NCI-H1092 (cell line): ENCODE measurements at regions not wholly inside any gene's neighbourhood (a gene's known extent, or its start where the extent isn't known, plus 50 kb on each side); places are given as distances from the start of the nearest gene placed in this dataset.
"Not testable (repeated sequence)": the region's sequence is repeated elsewhere in the genome, so short reads cannot be mapped to it uniquely, and the experiment has no call there.

Source experiments
- DNase-seq: peaks from one replicate; lab custom pipeline; 2025; lab: John Stamatoyannopoulos, UW

DNA sequence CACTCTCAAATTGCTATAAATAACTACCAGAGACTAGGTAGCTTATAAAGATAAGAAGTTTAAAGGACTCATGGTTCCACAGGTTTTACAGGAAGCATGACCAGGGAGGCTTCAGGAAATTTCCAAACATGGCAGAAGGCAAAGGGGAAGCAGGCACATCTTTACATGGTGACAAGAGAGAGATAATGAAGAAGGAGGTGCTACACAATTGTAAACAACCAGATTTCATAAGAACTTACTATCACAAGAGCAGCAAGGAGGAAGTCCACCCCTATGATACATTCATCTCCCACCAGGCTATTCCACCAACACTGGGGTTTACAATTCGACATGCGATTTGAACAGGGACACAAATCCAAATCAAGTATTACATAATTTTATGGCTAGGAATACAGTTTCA lies 257.7 kb downstream of the BTG1 start:
- DNase-seq, result no peak

DNA sequence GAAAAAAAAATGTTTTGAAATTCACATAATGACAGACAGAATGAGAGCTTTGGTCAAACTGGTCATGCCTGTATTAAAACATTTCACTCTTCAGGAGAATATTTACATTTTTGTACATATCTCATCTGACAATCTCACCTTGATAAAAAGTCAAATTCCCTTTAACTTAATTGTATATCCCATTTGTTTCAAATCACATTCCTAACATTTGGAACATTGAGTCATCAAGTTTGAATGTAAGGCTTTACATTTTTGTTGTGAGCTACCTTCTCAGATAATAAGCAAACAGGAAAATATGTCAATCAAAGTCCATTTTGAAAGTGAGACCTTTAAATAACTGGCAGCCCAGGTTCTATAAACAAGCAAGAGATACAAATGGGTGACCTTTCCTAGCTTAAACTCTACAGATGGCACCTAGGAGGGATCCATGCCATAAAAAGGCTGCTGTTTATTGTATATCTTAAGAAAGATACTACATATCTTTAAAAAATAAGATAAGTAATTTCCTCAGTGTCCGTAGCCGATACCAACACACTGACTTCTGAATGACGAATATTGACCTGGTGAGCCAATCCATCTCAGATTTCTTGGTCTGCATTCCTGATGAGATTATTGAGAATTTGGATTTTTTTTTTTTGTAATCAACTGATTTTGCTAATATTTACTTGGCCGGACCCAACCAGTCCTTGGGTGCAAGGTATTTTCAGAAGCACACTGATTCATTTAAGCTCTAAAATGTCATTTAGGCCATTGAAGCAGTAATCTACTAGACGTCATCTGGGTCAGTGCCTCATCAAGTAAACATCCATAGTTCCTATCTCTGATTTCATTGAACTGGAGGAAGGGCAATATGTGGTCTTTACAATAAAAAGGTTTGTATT lies 259.6 kb downstream of the BTG1 start:
- DNase-seq, result no peak

DNA sequence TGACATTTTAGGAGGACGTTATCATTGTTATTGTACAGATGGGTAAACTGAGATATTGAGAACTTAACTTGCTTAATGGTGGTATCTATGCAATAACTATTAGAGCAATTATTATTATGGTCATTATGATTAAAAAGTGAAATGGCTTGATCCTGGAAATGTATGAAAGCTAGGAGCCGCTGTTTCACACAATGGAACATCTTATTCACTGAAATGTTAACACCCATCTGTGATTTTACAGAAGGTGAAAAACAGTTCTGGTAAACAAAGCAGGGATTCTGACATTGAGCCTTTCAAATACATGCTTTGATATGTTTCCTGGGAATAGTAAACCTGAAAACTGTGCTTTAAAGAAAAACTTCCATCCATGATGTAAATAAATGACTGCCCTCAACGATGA lies 261.4 kb downstream of the BTG1 start:
- DNase-seq, result no peak

DNA sequence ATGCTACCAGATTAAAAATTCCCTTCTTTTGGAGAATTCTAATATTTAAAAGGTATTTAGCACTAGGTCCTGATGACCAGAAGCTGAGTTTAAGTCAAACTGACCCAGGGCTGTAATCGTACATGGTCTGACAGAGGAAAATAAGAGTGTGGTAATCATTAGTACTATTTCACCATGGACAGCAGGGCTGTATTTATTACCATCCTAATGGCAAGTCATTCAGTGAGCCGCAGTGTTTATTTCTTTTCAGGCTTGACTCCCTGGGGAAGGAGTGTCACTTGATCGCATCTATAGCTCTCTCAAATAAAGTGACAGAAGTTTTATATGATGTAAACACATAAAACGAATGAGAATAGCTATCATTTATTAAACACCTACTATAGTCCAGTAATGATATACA lies 261.8 kb downstream of the BTG1 start:
- no peak for DNase-seq

DNA sequence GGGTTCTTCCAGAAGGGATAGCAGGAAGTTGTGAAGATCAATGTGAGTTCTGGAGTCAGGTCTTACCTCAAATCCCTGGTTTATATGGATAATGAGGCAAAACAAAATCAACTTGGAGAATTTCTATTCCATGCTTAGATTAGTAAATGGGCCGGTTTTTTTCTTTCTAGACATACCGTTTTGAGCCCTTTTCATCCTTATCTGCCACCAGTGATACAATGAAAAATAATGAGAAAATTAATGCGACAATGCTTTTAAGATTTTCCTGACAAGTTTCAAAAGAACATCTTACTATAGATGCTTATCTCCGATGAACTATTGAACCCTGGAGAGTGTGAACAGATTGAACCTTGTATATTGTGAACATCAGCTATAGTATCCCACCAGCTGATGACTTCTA lies 262.7 kb downstream of the BTG1 start:
- DNase-seq, result no peak

DNA sequence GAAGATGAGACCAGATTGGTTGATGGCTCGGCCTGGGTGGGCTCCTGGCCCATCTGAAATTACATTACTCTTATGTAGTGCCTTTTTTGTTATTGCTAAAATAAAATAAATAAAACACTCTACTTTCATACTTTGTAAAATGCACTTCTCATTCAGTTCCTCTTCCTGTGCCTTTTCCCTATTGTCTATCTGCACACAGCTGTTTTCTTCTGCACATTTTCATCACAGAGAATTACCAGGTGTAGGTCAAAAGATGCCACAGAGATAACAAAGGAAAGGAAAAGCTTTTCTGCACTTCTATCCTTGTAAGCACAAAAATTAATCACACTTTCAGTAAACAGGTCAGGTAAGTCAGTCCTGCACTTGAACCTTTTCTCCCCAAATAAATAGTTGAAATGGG lies 265.1 kb downstream of the BTG1 start:
- DNase-seq, result no peak

DNA sequence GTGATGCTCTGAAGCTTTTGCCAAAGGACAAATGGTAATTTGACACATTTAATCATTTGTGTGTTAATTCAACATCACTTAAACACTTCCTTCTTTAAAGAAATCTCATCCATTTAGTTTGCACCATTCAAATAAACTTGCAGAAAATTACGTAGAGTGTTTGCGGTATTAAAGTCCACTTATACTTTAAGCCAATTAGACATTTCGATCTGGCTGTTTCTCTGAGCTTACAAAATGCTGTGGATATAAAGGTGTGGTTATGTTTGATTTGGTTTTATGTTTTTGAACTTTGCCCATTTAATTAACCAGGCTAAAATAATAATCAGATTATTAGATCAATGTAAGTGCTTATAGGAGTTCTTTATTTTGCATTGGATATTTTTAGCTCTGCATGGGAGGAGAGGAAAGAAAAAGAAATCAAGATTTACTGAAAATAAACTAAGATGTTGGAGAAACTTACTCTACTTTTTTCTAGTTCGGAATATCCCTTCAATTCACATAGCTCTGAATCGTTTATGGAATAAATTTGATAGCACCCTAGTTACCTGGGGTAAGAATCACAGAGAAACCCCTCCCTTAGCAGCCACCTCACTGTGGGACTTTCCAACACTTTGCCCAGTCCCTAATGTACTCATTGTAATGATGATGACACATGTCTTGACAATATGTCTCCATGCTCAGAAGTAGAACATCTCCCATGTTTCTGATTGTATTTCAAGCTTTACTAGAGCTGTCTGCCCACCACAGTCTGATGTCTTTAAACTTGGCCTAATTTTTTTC lies 268.0 kb downstream of the BTG1 start:
- DNase-seq, result no peak

DNA sequence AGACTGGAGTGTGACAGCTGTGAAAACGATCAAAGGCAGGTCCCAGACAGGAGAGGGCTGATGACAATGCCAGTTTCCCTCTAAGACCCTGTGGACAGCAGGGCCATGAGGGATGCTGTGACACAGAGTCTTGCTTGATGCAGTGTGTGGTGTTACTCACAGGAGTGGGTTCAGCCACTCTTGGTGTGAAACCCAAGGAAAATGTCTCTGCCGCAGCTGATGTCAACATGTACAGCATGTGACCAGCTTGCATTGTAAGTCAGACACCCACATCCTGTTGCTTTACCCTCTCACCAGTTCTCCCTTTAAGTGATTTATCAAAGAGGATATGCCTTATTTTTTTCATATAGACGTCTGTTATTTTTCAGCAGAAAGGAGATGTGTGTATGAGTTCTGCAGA lies 268.6 kb downstream of the BTG1 start:
- no peak for DNase-seq

DNA sequence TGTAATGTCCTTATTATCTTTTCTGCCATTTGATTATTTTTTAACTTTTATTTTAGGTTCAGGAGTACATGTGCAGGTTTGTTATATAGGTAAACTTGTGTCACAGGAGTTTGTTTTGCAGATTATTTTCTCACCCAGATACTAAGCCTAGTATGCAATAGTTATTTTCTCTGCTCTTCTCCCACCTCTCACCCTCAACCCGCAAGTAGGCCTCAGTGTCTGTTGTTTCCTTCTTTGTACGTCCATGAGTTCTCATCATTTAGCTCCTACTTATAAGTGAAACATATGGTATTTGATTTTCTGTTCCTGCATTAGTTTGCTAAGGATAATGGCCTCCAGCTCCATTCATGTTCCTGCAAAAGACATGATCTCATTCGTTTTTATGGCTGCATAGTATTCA lies 270.0 kb downstream of the BTG1 start:
- not testable (repeated sequence) for DNase-seq

DNA sequence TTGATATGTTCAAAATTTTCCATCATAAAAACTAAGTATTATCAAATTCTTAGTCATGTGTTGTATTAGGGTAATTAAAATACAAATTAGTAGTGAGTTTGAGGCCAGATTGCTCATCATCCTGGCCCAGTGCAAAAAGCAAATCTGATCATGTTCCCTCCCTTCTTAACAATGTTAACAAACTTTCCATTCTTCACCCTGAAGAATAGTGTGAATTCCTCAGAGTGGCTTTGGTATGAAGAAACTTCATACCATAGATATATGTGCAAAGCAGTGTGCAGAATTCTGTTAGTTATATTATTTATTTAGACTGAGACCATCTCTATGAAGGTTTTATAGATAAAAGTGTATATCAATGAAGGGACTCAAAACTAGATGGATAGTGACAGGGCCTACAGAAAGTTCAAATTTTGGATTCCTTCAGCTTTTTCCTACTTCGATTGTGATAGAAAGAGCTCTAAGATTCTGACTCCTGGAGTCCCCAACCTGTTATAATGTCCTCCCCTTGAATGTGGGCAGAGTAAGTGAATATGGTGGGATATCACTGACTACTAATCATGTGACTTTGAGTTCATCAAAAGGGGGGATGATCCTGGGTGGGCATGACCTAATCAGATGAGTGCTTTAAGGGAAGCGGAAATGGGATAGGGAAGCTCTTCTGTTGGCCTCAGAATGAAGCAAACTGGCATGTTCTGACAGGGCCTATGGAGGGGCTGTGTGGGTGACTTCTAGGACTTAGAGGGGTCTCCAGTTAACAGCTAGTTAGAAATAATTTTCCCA lies 271.4 kb downstream of the BTG1 start:
- no peak for DNase-seq

DNA sequence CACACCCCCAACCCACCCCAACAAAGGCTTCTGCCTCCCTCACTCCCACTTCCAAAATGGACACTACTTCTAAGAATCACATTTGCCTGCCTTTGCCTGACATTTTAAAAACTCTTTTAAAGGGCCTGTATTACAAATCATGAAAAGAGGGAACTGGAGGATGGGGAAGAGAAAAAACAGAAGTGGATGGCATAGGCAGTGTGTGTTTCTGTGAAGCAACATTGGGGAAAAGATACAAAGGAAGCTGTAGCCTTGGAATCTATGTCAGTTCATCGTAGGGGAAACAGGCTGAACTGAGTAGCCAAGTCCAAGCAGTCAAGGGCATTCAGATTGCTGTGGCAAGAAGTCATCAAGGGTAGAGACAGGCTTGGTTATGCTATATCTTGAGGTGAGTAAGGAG lies 273.9 kb downstream of the BTG1 start:
- DNase-seq, result no peak

DNA sequence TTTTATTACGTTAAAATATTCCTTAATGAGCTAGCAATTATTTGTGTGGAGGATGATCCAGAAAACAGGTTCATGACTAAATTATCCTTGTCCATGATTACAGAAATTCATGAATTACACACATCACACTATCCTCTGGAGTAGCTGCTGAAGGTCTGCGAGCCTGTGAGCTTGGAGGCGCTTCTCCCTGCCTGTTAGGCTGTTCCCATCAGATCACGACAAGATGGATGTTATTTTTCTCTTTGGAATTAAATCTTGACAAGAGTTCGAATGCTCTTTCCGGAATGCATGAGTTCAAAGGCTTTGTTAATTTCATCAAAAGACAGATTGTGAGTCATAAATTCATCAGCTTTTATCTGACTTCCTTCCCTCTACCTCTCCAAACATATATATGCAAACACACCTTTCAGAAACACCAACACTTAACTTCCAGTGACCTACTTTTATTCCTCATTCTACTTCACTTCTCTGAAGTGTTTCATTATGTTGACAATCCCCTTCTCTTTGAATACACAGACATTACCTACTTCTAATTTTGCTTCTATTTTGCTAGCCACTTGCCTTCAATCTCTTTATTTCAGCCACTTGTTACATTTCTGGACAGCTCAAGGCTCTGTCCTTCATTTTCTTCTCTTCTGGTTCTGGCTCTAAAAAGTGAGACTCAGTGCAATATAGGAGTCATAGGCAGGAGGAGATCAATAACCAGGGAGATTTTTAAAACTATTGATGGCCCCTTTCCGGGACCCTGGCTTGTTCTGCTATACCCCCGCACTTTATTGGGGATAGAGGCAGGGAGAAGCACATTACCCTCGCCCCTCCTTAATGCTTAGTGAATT lies 274.6 kb downstream of the BTG1 start:
- no peak for DNase-seq

DNA sequence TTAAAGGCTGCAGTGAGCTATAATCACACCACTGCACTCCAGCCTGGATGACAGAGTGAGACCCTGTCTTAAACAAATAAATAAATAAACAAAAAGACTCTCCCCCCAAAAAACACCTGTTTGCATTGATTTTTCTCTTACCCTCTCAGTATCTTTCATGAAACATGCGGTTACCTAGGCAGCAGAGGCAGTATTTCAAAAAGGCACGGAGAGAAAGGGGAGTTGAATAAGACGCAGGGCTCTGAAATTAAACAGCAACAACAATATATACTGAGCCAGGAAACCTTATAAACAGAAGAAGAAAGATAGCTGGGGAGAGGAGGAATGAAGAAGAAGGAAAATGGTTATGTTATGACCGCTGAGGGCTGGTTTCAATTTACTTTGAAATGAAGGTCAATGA lies 277.6 kb downstream of the BTG1 start:
- no peak for DNase-seq

DNA sequence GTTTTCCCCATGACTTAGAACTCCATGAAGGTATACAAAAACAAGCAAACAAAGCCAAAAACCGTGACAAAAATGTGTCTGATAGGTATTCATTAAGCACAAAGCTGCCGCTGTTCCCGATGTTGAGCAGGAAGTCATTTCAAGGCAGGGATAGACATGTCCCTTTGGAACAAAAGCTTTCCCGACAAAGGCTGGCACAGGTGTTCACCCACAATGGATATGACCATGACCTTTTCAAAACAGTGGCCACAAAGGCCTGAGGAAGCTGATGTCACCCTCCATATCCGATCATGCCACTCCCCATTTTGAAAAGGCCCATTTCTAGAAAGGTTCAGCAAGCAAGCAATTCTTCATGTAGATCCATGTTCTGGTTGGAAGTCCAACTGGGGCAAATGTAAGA lies 279.1 kb downstream of the BTG1 start:
- DNase-seq, result no peak

DNA sequence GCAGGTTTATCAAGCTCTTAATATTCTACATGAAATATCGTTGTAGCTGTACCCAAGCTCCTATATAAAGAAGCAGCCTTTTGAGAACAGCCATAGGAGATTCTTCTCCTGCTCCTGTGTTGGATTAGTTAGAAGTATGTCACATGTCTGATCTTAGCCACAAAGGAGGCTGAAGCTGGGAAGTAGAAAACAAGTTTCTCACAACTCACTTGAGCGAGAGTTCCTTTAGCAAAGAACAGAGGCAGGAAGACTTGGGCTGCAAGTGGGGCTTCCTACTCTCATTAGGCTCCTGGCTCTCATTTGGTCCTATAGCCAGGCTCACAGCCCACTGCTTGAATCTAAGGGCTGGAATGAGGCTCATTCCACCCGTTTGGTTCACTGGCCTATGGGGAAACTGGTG lies 281.9 kb downstream of the BTG1 start:
- no peak for DNase-seq

DNA sequence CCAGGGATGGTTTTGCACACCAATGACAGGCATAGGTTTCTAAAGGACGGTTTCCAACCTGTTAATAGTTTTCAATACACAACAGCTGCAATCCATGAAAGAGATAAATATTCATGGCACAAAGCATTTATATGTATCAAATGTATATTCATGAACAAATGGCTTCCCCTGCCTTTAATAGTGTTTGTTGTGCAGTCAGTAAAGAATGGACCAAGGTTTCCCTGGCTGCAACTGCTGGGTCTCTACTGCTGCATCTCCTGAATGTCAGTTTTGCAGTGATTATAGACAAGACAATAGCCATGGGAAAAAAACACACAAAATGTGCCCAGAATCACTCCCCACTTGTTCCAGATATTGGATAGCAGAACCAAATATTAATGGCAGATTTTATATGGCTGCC lies 284.1 kb downstream of the BTG1 start:
- no peak for DNase-seq

DNA sequence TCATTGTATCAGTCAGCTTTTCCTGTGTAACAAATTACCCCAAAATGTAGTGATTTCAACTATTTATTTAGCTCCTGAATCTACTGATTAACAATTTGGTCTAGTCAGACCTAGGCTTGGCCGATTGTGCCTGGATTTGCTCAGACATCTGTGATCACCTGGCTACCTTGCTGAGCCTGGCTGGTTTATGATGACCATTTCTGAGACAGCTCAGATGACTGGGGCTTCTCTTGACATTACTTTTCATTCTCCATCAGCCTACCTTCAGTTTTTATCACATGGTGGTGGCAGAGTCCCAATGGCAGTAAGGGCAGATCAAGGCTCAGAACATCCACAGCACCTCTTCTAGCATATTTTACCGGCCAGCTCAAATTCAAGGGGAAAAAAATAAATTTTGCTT lies 286.3 kb downstream of the BTG1 start:
- no peak for DNase-seq

DNA sequence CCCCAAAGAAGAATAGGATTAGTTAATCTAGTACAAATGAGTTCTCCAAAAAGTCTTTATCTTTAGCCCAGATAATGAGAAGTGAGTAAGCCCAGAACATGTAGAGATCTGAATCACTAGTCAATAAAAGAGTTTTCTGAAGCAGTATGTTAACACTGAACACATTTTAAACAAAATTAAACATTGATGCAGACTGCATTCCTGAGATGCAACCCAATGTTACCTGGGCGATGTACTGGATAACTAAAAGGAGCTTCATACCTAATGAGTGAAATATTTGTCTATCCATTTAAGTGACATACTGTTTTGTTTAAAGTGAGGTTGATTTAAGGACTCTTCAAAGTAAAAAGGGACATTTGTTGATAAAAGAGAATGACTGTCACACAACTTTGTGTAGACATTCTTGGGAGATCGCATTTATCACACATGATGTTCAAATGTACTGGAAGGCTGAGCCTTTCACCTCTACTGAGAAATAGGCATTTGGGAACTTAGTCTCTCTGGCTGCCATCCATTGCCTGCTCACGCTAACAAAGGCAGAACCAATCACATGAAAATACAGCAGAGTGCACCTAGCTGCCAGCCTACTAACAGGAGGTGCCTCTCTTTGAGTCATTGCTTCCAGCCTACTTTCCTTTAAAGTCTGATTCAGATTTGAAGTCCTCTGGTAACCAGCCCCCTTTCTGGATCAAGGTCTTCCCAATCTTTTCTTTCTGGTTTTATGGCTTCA lies 287.7 kb downstream of the BTG1 start:
- no peak for DNase-seq

DNA sequence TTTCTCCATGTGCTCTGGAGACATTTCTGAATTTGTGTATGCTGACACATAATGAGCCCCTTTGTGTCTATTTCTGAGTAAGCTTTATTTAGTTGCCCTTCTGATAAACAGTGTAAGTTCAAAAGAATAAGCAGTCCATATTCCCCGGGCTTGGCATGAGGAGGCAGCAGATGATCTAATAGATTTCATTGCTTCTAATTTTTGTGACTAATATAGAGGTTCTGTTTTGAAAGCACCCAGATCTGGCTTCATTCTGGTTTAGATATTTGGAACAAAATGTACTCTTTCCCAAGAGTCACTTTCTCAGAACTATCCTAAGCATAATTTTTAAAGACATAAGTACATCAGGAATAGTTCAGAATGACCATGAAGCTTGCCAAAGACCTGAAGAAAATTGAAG lies 290.9 kb downstream of the BTG1 start:
- DNase-seq, result no peak

DNA sequence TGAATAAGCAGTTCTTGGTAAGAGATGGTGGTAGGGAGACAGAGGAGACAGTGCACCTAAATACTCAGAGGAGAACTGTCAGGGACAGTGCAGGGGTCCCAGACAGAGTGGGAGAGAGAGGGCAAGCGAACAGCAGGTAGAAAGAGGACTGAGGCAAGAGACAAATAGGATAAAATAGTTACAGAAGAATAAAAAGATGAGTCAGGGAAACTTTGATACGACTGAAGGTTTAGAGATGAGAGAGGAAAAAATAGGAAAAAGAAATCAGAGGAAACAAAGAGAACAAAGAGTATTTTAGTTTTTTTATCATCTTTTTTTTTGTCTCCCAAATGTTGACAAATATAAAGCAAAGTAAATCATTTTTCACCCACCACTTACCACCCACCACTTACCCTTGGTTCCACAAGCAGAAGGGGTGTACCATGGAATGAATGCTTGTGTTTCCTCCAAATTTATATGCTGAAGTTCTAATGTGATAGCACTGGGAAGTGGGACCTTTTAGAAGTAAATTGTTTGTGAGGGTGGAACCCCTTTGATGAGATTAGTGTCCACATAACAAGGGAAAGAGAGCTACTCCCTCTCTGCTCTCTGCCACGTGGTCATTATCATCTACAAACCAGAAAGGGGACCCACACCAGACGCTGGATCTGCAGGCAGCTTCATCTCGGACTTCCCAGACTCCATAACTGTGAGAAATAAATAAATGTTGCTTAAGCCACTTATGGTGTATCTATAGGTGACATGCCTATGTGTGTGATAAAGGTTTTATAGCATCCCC lies 292.1 kb downstream of the BTG1 start:
- DNase-seq, result no peak
